Left ventricle myocardium inferior (tissue), 1 donor: ENCODE measurements at regions not wholly inside any gene's neighbourhood (a gene's known extent, or its start where the extent isn't known, plus 50 kb on each side); places are given as distances from the start of the nearest gene placed in this dataset.
"Not testable (repeated sequence)": the region's sequence is repeated elsewhere in the genome, so short reads cannot be mapped to it uniquely, and the experiment has no call there.

Source experiments
- DNase-seq: peaks from one replicate; pipeline ENCODE4 v3.0.0-alpha.2; 2020
- H3K27ac ChIP-seq: fragments of 200-600 bp; replicated peaks from 2 replicates; pipeline ENCODE4 v1.8.0; 2021
- H3K27me3 ChIP-seq: fragments of 200-600 bp; 2 replicates; pipeline ENCODE4 v1.8.0; 2021; ENCODE audit warnings: low read depth
- H3K36me3 ChIP-seq: fragments of 200-600 bp; 2 replicates; pipeline ENCODE4 v1.8.0; 2021
- H3K4me1 ChIP-seq: fragments of 200-600 bp; 2 replicates; pipeline ENCODE4 v1.8.0; 2021
- H3K4me3 ChIP-seq: fragments of 200-600 bp; 2 replicates; pipeline ENCODE4 v1.8.0; 2021; ENCODE audit warnings: mild to moderate bottlenecking, moderate library complexity
- H3K9me3 ChIP-seq: fragments of 200-600 bp; replicated peaks from 2 replicates; pipeline ENCODE4 v1.8.0; 2021
- CTCF ChIP-seq: fragments of 200-600 bp; IDR thresholded peaks from 2 replicates; pipeline ENCODE4 v1.8.0; 2021; ENCODE audit warnings: antibody characterized with exemption, mild to moderate bottlenecking, borderline replicate concordance
- intact Hi-C: fragments of 100-400 bp; cut with micrococcal nuclease; formaldehyde crosslinking; loops from one replicate; pipeline ENCODE4 v1.11.0; 2022
- donor health status: DM: no; HTN: yes; CAD: no; lungs with severe emphysema.

DNA sequence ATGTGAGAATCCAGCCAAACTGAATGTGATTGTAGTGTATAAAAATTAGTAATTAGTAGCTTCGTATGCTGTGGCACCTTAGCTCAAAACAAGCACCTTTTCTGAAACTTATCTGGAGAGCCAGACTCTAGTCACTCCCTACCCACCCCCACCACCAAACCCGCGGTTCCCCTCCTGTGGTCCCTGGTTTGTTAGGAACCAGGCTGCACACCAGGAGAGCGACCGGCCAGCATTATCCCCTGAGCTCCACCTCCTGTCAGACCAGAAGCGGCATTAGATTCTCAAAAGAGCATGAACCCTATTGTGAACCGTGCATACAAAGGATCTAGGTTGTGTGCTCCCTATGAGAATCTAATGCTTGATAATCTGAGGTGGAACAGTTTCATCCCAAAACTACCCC is 498.6 kb downstream of the CHSY3 start:
- peaks cover 6% of the 10 kb centered on the region for H3K9me3 ChIP-seq
- intact Hi-C loops: no loop called here
- H3K27me3 ChIP-seq: no peaks in the 10 kb centered on the region
- H3K4me1 ChIP-seq: no peaks in the 10 kb centered on the region
- H3K4me3 ChIP-seq: no peak overlapping the region
- H3K27ac ChIP-seq: no peak overlapping the region
- no peak for DNase-seq
- no peaks in the 10 kb centered on the region for H3K36me3 ChIP-seq
- no peak for TF ChIP-seq CTCF

- Histone ChIP-seq H3K4me3 (no peak overlapping the region), H3K9me3 (no peaks in the 10 kb centered on the region), H3K36me3 (no peaks in the 10 kb centered on the region), H3K4me1 (no peaks in the 10 kb centered on the region), H3K27me3 (no peaks in the 10 kb centered on the region), H3K27ac (no peak overlapping the region)
- intact Hi-C loops: no loop called here
- no peak for TF ChIP-seq CTCF
- no peak for DNase-seq
Observed at GRCh38 chr5:130400091-130400490, 495.8 kb downstream of the CHSY3 start.

- intact Hi-C loops: no loop called here
- H3K27ac ChIP-seq: no peak overlapping the region
- no peak for TF ChIP-seq CTCF
- H3K4me1 ChIP-seq: no peaks in the 10 kb centered on the region
- H3K27me3 ChIP-seq: no peaks in the 10 kb centered on the region
- peaks cover 9% of the 10 kb centered on the region for H3K9me3 ChIP-seq
- H3K36me3 ChIP-seq: no peaks in the 10 kb centered on the region
- DNase-seq: no peak
- H3K4me3 ChIP-seq: no peak overlapping the region
Observed at GRCh38 chr5:130398825-130399224, 494.6 kb downstream of the CHSY3 start.

GRCh38 chr5:130397727-130398126 is 493.5 kb downstream of the CHSY3 start:
- DNase-seq, H3K27me3 ChIP-seq, H3K4me1 ChIP-seq, H3K36me3 ChIP-seq, H3K4me3 ChIP-seq, H3K27ac ChIP-seq, intact Hi-C loops: not testable (repeated sequence)
- peaks cover 20% of the 10 kb centered on the region for H3K9me3 ChIP-seq

DNA sequence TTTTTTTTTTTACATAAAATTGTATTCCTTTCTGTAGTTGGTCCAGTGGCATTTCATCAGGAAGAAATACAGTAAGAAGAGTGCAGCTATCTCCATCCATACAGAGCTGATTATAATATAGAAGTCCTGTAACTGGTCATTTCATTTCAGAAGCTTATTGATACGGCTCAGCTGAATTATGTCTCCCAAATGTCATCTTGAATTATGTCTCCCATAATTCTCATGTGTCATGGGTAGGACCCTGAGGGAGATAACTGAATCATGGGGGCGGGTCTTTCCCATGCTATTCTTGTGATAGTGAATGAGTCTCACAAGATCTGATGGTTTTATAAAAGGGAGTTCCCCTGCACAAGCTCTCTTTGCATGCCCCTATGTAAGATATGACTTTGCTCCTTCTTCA is 492.9 kb downstream of the CHSY3 start:
- intact Hi-C loops: no loop called here
- H3K36me3 ChIP-seq: no peaks in the 10 kb centered on the region

GRCh38 chr5:130391727-130392264 is 487.5 kb downstream of the CHSY3 start:
- H3K36me3 ChIP-seq, H3K4me3 ChIP-seq, DNase-seq, H3K27ac ChIP-seq, H3K4me1 ChIP-seq, intact Hi-C loops, H3K27me3 ChIP-seq: not testable (repeated sequence)
- peaks cover 20% of the 10 kb centered on the region for H3K9me3 ChIP-seq

More for the DNA sequence above, 492.9 kb downstream of the CHSY3 start:
- peaks cover 20% of the 10 kb centered on the region for H3K9me3 ChIP-seq
- no peaks in the 10 kb centered on the region for H3K4me1 ChIP-seq
- no peak overlapping the region for H3K4me3 ChIP-seq
- H3K27ac ChIP-seq: no peak overlapping the region
- TF ChIP-seq CTCF: no peak
- H3K27me3 ChIP-seq: no peaks in the 10 kb centered on the region
- DNase-seq: no peak

GRCh38 chr5:130386155-130386554 is 481.9 kb downstream of the CHSY3 start:
- Histone ChIP-seq H3K27ac (no peak overlapping the region), H3K9me3 (no peaks in the 10 kb centered on the region), H3K27me3 (no peaks in the 10 kb centered on the region), H3K36me3 (no peaks in the 10 kb centered on the region), H3K4me3 (no peak overlapping the region), H3K4me1 (no peaks in the 10 kb centered on the region)
- TF ChIP-seq CTCF: no peak
- DNase-seq: no peak
- intact Hi-C loops: no loop called here
